ENCODE measurements at regions not wholly inside any gene's neighbourhood (a gene's known extent, or its start where the extent isn't known, plus 50 kb on each side); places are given as distances from the start of the nearest gene placed in this dataset.

DNA sequence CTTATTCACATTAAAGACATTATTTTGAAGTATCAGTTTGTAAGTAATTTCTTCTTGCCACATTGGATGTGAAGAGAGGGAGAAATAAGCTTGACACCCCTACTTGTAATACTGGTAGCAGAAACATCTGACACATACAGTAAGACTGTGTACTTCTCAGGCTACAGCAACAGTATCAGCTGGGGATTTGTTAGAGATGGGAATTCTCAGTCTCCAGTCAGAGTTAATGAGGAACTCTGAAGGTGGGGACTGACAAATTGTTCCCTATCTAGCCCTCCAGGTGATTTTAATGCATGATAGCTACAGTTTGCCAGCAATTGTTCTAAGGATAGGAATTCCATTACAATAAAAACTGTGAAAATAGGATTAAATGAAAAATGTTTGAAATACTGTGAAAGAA, 524.8 kb downstream of the PRR16 start:
- Mint-ChIP-seq H3K9me3 (no peaks in the 10 kb centered on the region), H3K27ac (no peak overlapping the region), H3K36me3 (no peaks in the 10 kb centered on the region), H3K4me1 (ENCODE audit: unreplicated experiment) (no peaks in the 10 kb centered on the region), H3K27me3 (no peaks in the 10 kb centered on the region), H3K4me3 (no peak overlapping the region)
- DNase-seq (ENCODE audit: extremely low spot score, unreplicated experiment): no peak
- TF ChIP-seq, protein P1, sequence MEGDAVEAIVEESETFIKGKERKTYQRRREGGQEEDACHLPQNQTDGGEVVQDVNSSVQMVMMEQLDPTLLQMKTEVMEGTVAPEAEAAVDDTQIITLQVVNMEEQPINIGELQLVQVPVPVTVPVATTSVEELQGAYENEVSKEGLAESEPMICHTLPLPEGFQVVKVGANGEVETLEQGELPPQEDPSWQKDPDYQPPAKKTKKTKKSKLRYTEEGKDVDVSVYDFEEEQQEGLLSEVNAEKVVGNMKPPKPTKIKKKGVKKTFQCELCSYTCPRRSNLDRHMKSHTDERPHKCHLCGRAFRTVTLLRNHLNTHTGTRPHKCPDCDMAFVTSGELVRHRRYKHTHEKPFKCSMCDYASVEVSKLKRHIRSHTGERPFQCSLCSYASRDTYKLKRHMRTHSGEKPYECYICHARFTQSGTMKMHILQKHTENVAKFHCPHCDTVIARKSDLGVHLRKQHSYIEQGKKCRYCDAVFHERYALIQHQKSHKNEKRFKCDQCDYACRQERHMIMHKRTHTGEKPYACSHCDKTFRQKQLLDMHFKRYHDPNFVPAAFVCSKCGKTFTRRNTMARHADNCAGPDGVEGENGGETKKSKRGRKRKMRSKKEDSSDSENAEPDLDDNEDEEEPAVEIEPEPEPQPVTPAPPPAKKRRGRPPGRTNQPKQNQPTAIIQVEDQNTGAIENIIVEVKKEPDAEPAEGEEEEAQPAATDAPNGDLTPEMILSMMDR (conservative IDR thresholded peaks at IDR 0.05): no peak

DNA sequence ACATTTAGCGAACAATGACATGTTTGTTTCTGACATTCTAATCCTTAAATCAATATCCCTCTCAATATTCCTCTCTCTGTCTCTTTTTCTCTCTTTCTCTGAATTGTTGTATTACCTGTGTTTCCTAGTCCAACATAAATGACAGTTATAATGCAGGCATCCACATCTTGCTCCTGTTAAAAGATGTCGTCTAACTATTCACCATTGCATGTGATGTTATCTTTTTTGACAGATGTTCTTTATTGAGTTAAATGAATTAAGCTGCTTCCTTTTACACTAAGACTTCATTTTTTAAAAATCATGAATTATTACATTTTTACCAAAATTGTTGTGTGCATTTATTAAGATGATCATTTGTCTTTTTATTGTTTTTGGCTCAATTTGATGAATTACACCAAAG, 527.5 kb downstream of the PRR16 start:
- H3K4me1 Mint-ChIP-seq (ENCODE audit: unreplicated experiment): no peaks in the 10 kb centered on the region
- H3K27ac Mint-ChIP-seq: no peak overlapping the region
- H3K36me3 Mint-ChIP-seq: no peaks in the 10 kb centered on the region
- DNase-seq (ENCODE audit: extremely low spot score, unreplicated experiment): no peak
- H3K27me3 Mint-ChIP-seq: no peaks in the 10 kb centered on the region
- no peak overlapping the region for H3K4me3 Mint-ChIP-seq
- H3K9me3 Mint-ChIP-seq: no peaks in the 10 kb centered on the region
- TF ChIP-seq, protein P1 (conservative IDR thresholded peaks at IDR 0.05): no peak

DNA sequence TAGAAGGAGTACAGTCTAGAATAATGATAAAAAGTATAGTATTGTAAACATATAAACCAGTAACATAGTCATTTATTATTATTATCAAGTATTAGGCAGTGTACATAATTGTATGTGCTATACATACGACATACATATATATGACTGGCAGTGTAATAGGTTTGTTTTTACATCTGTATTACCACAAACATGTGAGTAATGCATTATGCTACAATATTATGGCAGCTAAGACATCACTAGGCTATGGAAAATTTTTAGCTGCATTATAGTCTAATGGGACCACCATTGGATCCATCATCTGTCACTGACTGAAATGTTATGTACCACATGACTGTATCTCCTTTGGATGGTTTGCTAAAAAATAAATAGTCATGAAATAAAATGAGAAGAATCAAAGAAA, 530.0 kb downstream of the PRR16 start:
- Mint-ChIP-seq H3K36me3 (no peaks in the 10 kb centered on the region), H3K4me1 (ENCODE audit: unreplicated experiment) (no peaks in the 10 kb centered on the region), H3K27me3 (no peaks in the 10 kb centered on the region), H3K27ac (no peak overlapping the region), H3K9me3 (no peaks in the 10 kb centered on the region), H3K4me3 (no peak overlapping the region)
- TF ChIP-seq, protein P1 (conservative IDR thresholded peaks at IDR 0.05): no peak
- no peak for DNase-seq (ENCODE audit: extremely low spot score, unreplicated experiment)

DNA sequence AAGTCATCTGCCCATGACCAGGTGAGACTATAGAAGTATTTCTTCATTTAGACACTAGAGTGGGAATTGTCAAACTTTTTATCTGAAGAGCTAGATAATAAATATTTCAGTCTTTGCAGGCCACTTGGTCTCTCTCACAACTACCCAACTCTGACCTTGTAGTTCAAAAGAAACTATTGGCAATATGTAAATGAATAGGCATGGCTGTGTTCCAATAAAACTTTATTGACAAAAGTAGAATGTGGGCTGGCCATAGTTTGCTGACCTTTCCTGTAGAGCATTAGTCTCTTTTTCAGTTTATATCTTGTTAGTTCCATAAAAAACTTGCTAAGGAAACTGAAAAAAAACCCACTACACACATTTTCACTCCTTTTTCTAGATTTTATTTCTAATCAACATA, 535.5 kb downstream of the PRR16 start:
- DNase-seq (ENCODE audit: extremely low spot score, unreplicated experiment): no peak
- no peaks in the 10 kb centered on the region for H3K4me1 Mint-ChIP-seq (ENCODE audit: unreplicated experiment)
- no peaks in the 10 kb centered on the region for H3K27me3 Mint-ChIP-seq
- TF ChIP-seq, protein P1 (conservative IDR thresholded peaks at IDR 0.05): no peak
- H3K9me3 Mint-ChIP-seq: no peaks in the 10 kb centered on the region
- no peak overlapping the region for H3K27ac Mint-ChIP-seq
- H3K4me3 Mint-ChIP-seq: no peak overlapping the region
- H3K36me3 Mint-ChIP-seq: no peaks in the 10 kb centered on the region

DNA sequence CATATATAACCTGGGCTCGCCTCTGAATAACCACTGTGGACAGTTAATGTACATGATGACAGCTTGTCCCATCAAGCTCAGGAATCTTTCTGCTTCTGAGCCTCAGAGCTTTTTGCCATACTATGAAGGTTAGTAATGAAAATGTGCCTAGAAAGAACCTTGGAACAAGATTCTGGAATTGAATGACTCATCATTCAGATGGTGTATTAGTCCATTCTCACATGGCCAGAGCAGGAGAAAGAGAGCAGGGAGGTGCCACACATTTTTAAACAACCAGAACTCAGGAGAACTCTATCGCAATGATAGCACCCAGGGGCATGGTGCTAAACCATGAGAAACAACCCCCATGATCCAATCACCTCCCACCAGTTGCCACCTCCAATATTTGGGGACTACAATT, 542.1 kb downstream of the PRR16 start:
- no peaks in the 10 kb centered on the region for H3K36me3 Mint-ChIP-seq
- no peaks in the 10 kb centered on the region for H3K27me3 Mint-ChIP-seq
- TF ChIP-seq, protein P1 (conservative IDR thresholded peaks at IDR 0.05): no peak
- DNase-seq (ENCODE audit: extremely low spot score, unreplicated experiment): no peak
- H3K4me3 Mint-ChIP-seq: no peak overlapping the region
- H3K9me3 Mint-ChIP-seq: no peaks in the 10 kb centered on the region
- H3K27ac Mint-ChIP-seq: no peak overlapping the region
- H3K4me1 Mint-ChIP-seq (ENCODE audit: unreplicated experiment): no peaks in the 10 kb centered on the region

DNA sequence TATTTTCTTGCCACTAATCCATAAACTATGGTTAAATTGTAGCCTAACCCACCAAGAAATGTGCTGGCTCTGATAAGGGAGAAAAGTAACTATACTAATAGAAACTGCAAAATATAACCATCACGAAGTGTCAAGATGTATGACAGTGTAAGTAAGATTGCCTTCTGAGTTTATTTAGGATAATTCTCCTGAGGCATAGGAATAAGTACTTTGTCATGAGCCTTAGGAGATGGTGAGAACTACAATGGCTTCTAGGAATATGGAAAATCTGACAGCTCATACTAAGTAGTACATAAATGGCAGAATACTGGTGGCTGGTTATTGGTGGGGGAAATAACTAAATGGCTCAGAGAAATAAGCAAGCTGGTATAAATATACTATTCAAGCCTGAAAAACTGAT, 543.9 kb downstream of the PRR16 start:
- Mint-ChIP-seq H3K4me3 (no peak overlapping the region), H3K9me3 (no peaks in the 10 kb centered on the region), H3K27ac (no peak overlapping the region), H3K36me3 (no peaks in the 10 kb centered on the region), H3K27me3 (no peaks in the 10 kb centered on the region), H3K4me1 (ENCODE audit: unreplicated experiment) (no peaks in the 10 kb centered on the region)
- TF ChIP-seq, protein P1 (conservative IDR thresholded peaks at IDR 0.05): no peak
- no peak for DNase-seq (ENCODE audit: extremely low spot score, unreplicated experiment)
